ENCODE measurements at regions not wholly inside any gene's neighbourhood (a gene's known extent, or its start where the extent isn't known, plus 50 kb on each side); places are given as distances from the start of the nearest gene placed in this dataset.

DNA sequence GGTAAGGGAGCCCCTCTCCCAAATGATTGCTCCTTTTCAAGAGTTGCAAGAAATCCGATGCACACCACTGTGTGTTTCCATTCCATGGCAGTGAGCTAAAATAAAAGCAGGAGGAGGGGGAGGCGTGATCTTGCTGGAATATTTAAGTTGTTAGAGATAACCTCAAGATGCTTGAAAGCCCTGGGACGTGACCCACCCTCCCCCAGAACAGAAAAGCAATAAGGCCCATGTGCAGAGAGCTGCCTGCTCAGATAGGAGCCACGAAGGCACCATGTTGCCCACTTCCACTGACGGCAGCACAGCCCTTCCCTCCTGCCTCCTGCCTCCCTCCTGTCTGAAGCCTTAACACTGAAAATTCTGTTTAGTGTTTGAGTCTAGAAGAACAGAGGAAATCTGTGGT is 432.6 kb upstream of the CDH4 start:
- no peak for ATAC-seq
- TF ChIP-seq, protein P1, sequence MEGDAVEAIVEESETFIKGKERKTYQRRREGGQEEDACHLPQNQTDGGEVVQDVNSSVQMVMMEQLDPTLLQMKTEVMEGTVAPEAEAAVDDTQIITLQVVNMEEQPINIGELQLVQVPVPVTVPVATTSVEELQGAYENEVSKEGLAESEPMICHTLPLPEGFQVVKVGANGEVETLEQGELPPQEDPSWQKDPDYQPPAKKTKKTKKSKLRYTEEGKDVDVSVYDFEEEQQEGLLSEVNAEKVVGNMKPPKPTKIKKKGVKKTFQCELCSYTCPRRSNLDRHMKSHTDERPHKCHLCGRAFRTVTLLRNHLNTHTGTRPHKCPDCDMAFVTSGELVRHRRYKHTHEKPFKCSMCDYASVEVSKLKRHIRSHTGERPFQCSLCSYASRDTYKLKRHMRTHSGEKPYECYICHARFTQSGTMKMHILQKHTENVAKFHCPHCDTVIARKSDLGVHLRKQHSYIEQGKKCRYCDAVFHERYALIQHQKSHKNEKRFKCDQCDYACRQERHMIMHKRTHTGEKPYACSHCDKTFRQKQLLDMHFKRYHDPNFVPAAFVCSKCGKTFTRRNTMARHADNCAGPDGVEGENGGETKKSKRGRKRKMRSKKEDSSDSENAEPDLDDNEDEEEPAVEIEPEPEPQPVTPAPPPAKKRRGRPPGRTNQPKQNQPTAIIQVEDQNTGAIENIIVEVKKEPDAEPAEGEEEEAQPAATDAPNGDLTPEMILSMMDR (IDR thresholded peaks at IDR 0.05): no peak
- Histone ChIP-seq H3K4me1 (ENCODE audit: low read depth) (no peaks in the 10 kb centered on the region), H3K9me3 (no peaks in the 10 kb centered on the region), H3K36me3 (ENCODE audit: low read depth) (no peaks in the 10 kb centered on the region), H3K4me3 (no peak overlapping the region)
- intact Hi-C loops (cut with DNase I, micrococcal nuclease): no loop called here
- no peak for DNase-seq

DNA sequence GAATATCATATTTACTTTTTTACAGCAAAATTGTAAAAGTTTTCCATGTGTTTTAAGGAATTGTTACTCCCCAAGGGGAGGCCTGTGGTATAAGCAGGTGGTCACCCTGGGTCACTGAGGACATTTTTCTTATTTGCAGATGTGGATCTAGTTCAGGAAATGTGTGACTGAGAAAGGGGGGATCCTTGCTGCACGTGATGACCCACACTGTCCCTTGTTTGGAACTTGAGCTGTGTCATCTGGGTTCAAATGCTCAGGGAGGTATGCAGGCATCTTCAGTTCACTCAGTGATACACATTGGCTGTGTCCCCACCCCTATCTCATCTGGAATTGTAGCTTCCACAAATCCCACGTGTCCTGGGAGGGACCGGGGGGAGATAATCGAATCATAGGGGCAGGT is 431.9 kb upstream of the CDH4 start:
- no peak for DNase-seq
- intact Hi-C loops (cut with DNase I, micrococcal nuclease): no loop called here
- H3K4me3 ChIP-seq: no peak overlapping the region
- no peaks in the 10 kb centered on the region for H3K36me3 ChIP-seq (ENCODE audit: low read depth)
- ATAC-seq: no peak
- H3K9me3 ChIP-seq: no peaks in the 10 kb centered on the region
- TF ChIP-seq, protein P1 (IDR thresholded peaks at IDR 0.05): no peak
- no peaks in the 10 kb centered on the region for H3K4me1 ChIP-seq (ENCODE audit: low read depth)

DNA sequence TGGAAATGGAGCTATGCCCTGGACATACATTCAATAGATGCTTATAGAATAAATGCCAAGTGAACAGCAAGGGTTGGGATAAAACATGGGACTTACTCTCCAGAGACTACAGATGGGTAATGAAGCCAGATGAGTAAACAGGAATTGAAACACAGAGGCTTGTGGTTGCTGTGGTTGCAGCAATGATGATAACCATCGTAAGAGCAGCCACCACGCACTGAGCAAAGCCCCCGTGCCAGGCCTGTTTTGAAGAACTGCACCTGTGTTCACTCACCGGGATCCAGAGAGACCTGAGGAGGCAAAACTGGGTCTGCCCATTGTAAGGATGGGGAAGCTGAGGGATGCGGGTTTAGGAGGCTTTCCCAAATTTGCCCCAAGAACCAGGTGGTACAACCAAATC is 431.1 kb upstream of the CDH4 start:
- H3K36me3 ChIP-seq (ENCODE audit: low read depth): no peaks in the 10 kb centered on the region
- H3K4me1 ChIP-seq (ENCODE audit: low read depth): no peaks in the 10 kb centered on the region
- H3K9me3 ChIP-seq: no peaks in the 10 kb centered on the region
- DNase-seq: no peak
- no peak overlapping the region for H3K4me3 ChIP-seq
- TF ChIP-seq, protein P1 (IDR thresholded peaks at IDR 0.05): no peak
- intact Hi-C loops (cut with DNase I, micrococcal nuclease): no loop called here
- ATAC-seq: no peak

DNA sequence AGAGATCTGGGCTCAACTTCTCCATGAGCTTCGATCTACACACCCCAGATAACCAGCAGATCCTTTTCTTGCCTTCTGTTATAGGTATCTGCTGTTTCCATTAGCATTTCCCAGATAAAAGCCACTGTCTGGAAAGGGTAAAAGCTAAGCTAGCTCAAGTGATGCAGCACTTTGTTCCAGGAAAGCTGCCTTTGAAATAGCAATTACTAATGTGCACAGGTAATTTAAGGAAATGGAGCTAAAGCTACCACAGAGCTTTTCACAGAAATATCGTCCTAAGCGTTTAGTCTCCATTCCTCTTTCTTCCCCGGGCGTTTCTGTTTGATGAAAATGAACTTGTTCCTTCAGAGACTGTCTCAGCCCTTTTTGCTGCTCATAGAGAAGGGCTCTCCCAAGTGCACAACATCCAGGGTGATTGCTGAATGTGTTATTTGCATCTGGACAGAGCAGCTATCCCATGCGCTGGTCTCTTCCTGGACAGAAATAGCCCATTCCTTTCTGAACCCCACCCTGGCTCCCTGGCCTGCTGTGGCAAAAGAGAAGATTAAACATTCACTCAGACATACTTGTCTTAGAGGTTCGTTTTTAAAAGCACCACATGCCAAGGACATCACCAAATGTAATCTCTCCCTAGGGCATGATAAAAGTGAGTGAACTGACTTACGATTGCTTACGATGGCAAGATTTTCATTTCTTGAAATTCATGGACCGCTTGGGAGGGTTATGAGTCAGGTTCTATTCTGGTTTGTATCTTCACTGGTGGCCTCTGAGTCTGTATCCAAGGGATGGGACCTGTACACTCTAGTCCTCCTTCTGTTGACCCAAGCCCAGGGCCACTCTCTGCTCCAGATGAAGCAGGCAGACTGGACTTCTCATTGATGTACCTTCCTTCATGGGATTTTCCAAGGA is 429.1 kb upstream of the CDH4 start:
- DNase-seq: no peak
- intact Hi-C loops (cut with DNase I, micrococcal nuclease): no loop called here
- no peak for ATAC-seq
- Histone ChIP-seq H3K4me3 (no peak overlapping the region), H3K4me1 (ENCODE audit: low read depth) (no peaks in the 10 kb centered on the region), H3K36me3 (ENCODE audit: low read depth) (no peaks in the 10 kb centered on the region), H3K9me3 (no peaks in the 10 kb centered on the region)
- TF ChIP-seq, protein P1 (IDR thresholded peaks at IDR 0.05): no peak

DNA sequence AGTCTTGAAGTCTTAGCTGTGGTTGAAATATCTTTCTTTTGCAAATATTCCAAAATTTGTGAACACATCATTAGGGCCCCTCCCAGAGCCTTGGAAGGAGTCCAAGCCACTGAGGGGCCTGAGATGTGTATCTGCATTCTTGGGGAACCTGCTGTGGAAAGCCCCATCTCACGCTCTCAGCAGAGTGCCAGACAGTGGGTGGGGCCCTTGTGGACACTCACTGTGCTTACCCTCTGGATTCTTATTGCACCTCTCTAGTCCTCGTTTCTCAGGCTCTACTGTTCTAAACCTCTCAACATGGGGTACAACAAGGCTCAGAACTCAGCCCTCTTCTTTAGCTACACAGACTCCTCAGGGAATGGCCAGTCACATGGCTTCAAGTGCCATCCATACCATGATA is 416.2 kb upstream of the CDH4 start:
- H3K9me3 ChIP-seq: no peaks in the 10 kb centered on the region
- H3K4me3 ChIP-seq: no peak overlapping the region
- intact Hi-C loops (cut with DNase I, micrococcal nuclease): no loop called here
- TF ChIP-seq, protein P1 (IDR thresholded peaks at IDR 0.05): no peak
- DNase-seq (no peak), ATAC-seq (no peak)
- H3K36me3 ChIP-seq (ENCODE audit: low read depth): no peaks in the 10 kb centered on the region
- no peaks in the 10 kb centered on the region for H3K4me1 ChIP-seq (ENCODE audit: low read depth)
